HG02973 (cell line): ENCODE measurements at regions not wholly inside any gene's neighbourhood (a gene's known extent, or its start where the extent isn't known, plus 50 kb on each side); places are given as distances from the start of the nearest gene placed in this dataset.
"Not testable (repeated sequence)": the region's sequence is repeated elsewhere in the genome, so short reads cannot be mapped to it uniquely, and the experiment has no call there.

Source experiments
- ATAC-seq: cut with Tn5 transposase; IDR thresholded peaks from one replicate; pipeline ENCODE4 v1.9.1; 2021; ENCODE audit warnings: moderate library complexity; ENCODE audit not compliant: unreplicated experiment

DNA sequence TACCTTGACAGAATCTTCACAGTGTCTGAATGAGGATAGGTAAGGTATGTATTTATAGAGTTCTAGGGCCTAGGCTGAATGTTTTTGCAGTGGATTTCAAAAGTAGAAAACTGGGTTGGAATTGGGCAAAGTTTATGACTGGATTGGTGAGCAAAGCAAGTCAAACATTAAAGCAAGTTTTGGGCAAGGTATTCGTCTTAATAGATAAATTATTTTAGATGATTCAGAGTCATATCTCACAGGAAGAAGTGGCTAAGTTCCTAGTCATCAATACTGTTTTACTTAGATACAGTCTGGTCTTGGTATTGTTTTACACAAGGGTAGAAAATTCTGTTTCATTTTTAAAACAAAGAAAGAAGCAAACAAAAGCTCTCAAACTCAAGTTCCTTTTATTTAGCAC lies 284.1 kb upstream of the EPHA7 start:
- ATAC-seq, result no peak

DNA sequence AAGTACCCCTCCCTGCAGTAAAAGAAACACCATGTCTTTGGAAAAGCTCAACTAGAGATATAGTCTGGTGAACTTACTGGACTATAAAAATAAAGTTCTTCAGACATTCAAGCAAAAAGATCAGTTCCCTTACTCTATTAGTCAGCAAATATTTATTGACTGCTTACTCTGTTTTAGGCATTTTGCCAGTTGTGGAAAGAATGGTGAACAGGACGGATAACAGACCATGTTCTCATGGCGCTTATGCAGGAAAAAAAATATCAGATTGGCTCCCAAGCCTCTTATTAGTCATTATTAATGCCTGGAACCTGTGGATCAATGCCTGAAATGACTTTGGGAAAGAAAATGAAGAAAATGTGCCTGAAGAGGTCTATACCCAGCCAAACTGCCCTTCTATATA lies 282.2 kb upstream of the EPHA7 start:
- no peak for ATAC-seq

DNA sequence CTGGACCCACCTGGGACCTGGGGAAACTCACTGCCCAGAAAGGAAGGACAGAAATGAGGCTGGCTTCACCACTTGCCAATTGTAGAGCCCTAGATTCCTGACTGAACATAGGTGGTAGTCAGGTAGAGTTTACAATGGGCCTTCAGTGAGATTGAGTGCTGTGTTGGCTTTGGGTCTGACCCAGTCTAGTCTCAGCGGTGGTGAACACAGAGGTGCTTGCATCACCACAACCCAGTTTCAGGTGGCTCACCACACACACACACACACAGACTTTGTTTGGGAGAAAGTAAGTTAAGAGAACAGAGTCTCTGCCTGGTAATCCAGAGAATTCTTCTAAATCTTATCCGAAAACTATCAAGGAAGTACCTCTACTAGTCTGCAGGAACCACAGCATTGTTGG lies 266.1 kb upstream of the EPHA7 start:
- no peak for ATAC-seq

DNA sequence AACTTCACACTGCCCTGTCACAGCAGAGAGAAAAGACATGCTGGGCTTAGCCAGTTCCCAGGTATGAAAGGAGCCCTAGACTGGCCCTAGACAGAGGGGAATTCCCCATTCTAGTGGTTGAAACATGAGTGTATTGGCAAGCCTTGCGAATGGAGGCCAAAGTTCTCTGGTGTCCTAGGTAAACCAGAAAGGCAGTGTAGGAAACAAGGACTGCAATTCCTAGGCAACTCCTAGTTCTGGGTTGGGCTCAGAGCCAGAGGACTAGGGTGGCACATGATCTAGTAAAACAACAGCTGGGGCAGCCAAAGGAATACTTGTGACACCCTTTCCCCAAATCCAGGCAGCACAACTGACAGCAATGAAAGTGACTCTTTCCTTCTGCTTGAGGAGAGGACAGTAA lies 265.0 kb upstream of the EPHA7 start:
- no peak for ATAC-seq

DNA sequence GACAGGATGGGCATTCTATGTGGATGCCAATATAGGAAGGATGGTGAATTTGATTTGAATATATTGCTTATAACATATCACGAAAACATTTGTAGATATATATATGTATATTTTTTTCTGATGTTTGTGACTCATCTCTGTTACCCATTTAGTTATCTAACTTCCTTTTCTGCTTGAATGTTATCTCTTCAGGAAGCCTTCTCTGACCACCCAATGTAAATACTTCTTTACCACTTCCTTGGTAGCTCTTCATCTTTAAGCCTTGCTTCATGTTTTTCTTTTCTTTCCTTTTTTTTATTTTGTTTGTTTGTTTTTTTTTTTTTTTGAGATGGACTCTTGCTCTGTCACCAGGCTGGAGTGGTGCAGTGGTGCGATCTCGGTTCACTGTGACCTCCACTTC lies 260.5 kb upstream of the EPHA7 start:
- ATAC-seq, result no peak

DNA sequence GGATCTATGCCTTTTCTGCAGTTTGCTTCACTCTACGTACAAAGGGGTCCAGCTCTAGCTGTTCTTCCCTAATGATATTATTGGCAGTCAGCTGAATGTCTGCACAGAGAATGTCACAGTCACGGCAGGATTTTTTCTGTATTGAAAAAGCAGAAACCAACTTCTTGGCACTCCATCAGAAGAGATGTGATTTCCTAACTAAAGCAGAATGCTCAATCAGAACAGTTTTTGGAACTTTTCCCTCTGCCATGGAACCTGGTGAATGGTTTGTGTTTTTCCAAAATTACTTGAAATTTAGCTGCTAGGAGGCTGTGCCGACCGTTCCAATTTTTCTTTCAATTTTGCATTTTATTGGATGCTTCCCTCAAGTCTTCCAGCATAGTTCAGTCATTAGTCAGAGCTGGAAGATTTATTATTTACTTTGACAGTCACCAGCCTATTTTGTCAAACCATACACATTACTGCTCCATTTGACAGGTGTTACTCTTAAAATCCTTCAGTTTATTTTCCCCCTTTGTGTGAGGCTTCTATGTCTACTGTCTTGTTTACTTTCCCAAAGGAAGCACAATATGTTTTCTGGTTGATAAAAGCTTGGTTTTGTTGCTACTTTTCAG lies 259.6 kb upstream of the EPHA7 start:
- no peak for ATAC-seq

DNA sequence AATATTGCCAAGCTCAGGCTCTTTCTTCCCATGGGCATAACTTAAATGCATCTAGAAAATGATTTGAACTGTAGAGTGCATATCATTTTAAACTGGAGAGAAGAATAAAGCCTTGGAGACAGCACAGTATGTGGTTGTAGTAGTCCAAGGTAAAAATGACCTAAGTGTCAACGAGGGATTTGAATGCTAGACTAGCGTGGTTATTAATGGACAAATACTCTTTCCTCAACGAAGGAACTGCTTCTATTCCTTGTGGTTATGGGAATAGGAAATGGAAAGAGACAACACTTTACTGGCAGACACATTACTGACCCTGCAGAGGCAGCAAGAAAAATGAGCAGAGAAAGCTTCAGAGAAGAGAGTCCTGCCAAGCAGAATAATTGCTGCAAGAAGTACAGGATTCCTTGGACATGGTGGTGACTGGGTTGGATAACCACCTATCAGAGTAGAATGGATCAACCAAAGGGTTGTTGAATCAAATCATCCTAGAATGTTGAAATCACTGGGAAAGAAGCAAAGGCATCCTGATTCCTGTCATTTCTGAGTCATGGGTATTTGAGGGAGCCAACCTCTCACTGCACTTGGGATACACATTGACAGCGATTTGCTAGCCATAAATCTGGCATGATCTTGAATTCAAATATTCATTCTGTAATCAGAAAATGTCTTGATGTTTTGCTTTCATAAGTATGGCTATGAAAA lies 258.1 kb upstream of the EPHA7 start:
- ATAC-seq, result no peak

DNA sequence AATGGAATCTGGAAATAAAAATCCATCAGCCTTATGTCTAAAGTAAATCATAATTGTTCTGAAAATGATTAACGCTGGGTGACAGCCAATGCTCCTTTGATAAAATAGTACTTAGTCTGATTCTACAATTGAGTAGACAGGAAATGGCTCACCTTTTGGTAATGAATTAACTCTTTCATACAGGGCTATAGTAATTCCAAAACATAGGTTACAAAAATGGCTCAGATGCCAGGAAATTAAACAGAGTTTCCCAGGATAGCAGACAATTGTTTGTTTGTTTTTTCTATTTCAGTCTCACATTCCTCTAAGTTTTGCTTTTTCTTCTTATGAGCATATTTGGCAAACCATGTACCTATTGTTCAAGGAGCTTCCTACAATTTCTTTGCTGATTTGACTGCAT lies 257.2 kb upstream of the EPHA7 start:
- ATAC-seq, result no peak

DNA sequence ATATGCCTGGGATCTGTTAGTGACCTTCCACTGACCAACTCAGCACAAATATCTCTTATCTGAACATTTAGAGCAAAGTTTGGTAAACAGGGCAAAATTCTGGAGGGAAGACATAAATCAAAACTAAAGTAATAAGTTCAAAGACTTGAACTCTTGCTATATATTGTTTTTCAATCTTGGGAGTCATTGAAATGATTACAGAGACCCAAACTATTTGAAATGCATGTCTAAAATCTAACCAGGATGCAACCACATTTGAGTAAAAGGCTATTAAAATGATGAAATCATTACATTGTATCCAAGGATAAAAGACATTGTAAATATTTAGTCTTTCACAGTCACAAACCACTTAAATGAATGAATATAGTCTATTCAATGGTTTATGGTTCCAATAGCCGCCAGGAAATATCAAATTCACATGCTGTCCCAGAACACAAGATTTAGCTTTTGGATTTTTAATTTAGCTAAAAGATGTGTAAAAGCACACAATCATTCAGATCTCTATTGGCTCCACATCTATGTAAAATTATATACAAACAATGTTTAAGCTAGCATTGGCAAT lies 256.6 kb upstream of the EPHA7 start:
- no peak for ATAC-seq

DNA sequence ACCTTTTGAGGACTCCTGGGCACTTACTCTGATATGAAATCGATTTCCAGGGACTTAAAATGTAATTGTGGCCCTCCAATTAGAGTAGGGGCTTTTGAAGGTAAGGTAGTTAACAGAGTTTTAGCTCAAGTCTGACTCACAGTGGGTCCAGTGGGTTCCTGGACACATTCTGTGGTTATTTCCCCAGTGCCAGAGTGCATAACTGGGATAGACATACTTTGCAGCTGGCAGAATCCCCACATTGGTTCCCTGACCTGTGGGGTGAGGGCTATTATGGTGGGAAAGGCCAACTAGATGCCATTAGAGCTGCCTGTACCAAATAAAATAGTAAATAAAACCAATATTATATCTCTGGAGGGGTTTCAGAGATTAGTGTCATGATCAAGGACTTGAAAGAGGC lies 243.8 kb upstream of the EPHA7 start:
- ATAC-seq, result no peak

DNA sequence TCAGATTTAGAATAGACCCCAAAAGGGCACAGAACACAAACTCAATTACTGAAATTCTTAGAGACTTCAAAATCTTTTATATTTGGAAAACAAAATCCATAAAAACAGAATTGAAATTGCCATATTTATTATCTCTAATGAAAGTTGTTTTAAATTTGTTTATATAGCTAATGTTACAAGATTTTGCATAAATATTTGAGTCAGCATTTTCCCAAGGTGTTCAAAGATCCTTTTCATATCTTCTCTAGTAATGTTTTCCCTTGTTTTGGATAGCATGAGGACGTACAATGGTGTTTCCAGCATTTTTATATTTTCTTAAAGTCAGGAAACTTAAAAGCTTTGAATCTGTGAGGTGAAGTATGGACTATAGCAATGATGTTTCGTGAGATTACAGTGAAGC lies 235.2 kb upstream of the EPHA7 start:
- ATAC-seq, result no peak

DNA sequence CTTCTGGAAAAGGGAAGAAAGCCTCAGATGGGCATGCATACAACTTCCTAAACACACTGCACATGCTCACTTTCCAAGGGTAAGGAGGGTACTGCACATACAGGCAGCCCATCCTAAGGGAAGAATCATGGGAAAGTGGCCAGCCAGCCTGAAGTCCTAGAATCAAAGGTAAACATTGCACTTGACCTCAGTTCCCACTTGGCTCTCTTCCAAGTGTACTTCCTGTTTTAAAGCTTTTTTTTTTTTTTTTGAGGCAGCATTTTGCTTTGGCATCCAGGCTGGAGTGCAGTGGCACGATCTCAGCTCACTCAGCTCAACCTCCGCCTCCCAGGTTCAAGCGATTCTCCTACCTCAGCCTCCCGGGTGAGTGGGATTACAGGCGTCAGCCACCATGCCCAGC lies 225.3 kb upstream of the EPHA7 start:
- ATAC-seq, result no peak

DNA sequence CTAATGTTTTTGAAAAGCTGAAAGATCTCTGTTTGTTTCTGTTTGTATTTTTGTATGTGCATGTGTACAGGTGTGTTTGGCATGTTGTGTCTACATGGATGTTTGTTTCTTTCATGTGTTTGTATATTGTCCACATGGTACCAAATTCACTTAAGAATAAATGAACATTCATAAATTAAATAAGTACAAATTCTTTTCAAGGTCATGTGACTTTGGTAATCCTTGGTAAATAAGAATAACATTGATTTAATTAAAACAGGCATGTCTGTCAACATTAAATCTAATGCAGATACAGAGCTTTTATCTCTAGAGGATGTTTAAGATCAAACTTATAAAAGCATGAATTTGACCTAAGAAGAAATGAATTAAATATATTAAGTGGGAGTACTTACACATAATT lies 219.8 kb upstream of the EPHA7 start:
- ATAC-seq, result no peak

DNA sequence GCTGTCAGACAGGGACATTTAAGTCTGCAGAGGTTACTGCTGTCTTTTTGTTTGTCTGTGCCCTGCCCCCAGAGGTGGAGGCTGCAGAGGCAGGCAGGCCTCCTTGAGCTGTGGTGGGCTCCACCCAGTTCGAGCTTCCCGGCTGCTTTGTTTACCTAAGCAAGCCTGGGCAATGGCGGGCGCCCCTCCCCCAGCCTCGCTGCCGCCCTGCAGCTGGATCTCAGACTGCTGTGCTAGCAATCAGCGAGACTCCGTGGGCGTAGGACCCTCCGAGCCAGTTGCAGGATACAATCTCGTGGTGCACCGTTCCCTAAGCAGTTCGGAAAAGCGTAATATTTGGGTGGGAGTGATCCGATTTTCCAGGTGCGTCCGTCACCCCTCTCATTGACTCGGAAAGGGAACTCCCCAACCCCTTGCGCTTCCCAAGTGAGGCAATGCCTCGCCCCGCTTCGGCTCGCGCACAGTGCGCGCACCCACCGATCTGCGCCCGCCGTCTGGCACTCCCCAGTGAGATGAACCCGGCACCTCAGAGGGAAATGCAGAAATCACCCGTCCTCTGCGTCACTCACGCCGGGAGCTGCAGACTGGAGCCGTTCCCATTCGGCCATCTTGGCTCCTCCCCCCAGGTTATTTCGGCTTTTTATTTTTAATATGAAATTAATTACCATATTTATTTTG lies 217.8 kb upstream of the EPHA7 start:
- ATAC-seq, result not testable (repeated sequence)

DNA sequence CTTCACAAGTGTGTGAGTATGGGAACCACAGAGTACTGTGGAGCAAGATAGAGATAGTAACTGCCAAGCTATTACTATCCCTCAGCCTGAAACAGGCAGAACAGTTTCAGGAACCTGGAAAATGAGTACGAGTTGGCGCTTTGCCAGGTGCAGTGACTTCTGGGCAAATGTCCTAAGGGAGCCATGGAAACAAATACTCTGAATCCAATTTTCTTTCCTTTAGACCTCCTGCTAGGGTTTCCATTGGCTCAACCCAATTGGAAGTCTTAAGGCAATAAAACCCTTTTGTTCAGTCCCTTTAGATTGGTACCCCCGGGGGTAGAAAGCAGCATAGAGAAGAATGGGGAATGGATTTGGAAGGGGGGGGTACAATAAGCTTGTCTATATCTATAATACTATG lies 205.0 kb upstream of the EPHA7 start:
- ATAC-seq, result no peak

DNA sequence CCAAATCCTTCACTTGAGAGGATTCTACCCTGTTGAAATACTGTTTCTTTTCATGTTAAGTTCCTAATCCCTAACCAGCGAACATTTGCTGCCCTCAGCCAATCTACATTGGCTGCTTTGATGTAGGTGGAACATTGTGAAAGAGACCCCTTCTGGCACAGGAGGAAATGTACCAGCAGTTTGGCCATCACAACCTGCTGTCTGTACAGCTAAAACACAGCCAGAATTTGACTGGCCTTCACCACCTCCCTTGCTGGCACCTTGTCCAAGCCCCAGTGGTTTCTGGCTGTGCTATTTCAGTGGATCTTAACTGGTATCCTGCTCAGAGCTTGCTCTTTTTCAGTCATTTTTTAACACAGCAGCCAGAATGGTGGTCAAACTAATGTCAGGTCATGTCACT lies 202.1 kb upstream of the EPHA7 start:
- no peak for ATAC-seq

DNA sequence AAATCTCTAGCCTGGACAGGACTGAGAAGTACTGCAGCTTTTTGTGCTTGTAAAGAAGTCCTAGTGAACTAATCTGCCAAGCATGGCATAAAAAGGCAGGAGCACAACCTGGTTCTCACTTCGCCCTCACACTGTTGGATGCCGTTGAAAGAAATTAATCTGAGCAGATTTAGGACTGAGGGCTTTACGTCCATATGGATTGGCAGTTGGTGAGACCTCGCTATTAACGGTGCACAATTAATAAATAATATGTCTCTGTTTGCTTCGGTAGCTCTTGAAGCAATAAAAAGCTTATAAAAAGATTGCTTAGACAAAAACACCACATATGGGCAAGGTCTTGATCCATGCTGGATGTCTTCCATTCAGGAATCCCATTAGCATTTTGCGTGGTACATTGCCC lies 185.6 kb upstream of the EPHA7 start:
- ATAC-seq, result no peak

DNA sequence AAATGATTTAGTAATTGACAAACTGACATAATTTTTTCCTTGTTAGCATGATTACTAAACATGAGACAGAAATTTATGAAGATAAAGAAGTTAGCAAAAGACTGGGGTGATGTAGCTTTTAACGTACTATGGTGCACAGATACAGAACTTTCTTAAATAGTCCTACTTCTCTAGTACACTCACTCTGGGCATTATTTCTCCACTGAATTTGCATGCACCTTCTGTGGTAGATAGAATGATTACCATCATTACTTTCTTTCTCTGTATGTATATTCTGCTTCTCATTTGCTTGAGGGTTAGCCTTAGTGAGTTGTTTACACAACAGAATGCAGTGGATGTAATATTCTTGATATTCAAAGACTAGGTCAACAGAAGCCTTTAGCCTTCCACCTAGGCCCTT lies 173.1 kb upstream of the EPHA7 start:
- ATAC-seq, result no peak

DNA sequence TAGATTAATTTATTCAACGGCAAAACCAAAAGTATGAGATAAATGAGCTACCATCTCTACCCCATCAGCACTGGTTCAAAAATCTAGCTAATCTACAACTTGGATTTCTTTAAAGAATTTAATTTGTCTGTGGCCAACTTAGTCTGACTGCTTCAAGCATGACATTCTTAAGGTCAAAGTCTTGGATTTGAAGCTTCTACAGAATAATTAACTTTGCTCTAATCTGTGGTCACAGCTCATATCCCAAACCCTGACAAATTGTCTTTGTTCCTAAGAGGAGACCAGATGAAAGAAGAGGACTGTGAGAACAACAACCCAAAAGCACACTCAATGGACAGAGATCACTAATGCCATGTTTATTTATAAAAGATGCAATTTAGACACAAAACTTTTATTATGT lies 166.9 kb upstream of the EPHA7 start:
- ATAC-seq, result no peak

DNA sequence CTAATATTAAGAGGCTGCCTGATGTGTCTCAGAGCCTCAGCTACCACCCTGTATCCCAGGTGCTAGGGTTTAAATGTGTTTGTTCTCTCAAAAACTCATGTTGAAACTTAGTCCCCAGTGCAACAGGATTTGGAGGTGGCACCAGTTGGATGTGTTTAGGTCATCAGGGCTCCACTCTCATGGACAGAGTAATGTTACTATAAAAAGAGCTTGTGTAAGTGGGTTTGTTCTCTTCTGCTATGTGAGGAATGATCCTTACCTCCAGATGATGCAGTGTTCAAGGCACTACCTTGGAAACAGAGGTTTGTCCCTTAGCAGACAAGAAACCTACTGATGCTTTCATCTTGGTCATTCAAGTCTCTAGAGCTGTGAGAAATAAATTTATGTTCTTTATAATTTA lies 164.9 kb upstream of the EPHA7 start:
- ATAC-seq, result no peak

DNA sequence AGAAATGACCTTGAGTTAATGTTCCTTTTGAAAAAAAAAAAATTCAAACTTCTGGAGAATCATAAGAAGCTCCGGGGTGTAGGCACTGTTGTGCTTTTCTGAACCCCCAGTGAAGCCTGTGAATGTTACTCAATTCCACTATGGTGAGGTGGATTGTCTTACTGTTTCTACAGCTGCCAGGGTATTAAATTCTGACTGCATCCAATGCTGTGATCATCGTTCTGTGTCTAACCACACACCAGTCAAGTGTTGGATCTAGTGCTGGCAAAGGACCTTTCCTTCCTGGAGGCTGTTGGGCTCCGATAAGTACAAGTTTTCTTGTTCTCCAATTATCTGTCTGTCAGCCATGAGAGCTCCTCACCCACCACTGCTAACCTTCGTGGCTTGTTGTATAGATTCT lies 162.0 kb upstream of the EPHA7 start:
- ATAC-seq, result no peak

DNA sequence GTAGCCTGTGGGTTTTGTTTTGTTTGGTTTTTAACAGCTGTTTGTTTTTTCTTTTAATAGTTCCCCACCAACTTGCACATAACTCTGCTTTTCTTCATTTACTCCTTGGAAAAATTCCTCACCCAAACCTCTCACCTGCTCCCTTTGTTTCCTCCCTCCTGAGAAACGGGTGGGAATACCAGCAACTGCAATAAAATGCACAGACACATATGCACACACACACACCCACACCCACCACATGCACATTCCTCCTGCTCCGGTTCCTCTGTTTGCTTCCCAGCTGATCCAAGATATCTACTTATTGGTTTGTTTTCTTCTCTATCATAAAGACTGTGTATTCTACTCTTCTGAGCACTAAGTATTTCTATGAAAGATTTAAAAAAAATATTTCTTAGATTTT lies 161.1 kb upstream of the EPHA7 start:
- ATAC-seq, result no peak
